Spleen (tissue), 11 donors: ENCODE measurements at regions not wholly inside any gene's neighbourhood (a gene's known extent, or its start where the extent isn't known, plus 50 kb on each side); places are given as distances from the start of the nearest gene placed in this dataset.
"Not testable (repeated sequence)": the region's sequence is repeated elsewhere in the genome, so short reads cannot be mapped to it uniquely, and the experiment has no call there.

Source experiments
- DNase-seq: peaks from one replicate; pipeline ENCODE4 v3.0.0-alpha.2; 2020
- H3K27ac ChIP-seq, 8 donors: fragments of 200-600 bp; sonication (generic) in 7 of 8; 1 replicate in 4 of 8; 2 replicates in 4 of 8; pipeline versions ENCODE4 v1.5.0 to v1.8.0; 2016 to 2021; ENCODE audit warnings: inconsistent platforms in 4 of 8, mild to moderate bottlenecking in 4 of 8, moderate library complexity in 1 of 8
- H3K27me3 ChIP-seq, 7 donors: fragments of 200-600 bp; sonication (generic) in 6 of 7; replicated peaks in 1 of 7; 1 replicate in 4 of 7; 2 replicates in 3 of 7; pipeline versions ENCODE4 v1.5.0 to v1.8.0; 2016 to 2021; ENCODE audit warnings: inconsistent platforms in 3 of 7, mild to moderate bottlenecking in 1 of 7
- H3K36me3 ChIP-seq, 6 donors: fragments of 200-600 bp; sonication (generic) in 5 of 6; 1 replicate in 4 of 6; 2 replicates in 2 of 6; pipeline versions ENCODE4 v1.5.0 to v1.8.0; 2016 to 2021; ENCODE audit warnings: inconsistent platforms in 2 of 6
- H3K4me1 ChIP-seq, 6 donors: fragments of 200-600 bp; sonication (generic) in 5 of 6; 1 replicate in 3 of 6; 2 replicates in 3 of 6; pipeline versions ENCODE4 v1.5.0 to v1.8.0; 2016 to 2021; ENCODE audit warnings: inconsistent platforms in 3 of 6
- H3K4me3 ChIP-seq, 8 donors: fragments of 200-600 bp; sonication (generic) in 7 of 8; 1 replicate in 4 of 8; 2 replicates in 4 of 8; pipeline versions ENCODE4 v1.5.0 to v1.8.0; 2016 to 2021; ENCODE audit warnings: inconsistent platforms in 4 of 8, mild to moderate bottlenecking in 4 of 8, moderate library complexity in 2 of 8
- H3K9me3 ChIP-seq, 8 donors: fragments of 200-600 bp; sonication (generic) in 7 of 8; 1 replicate in 4 of 8; 2 replicates in 4 of 8; pipeline versions ENCODE4 v1.5.0 to v1.8.0; 2016 to 2021; ENCODE audit warnings: inconsistent platforms in 4 of 8
- CTCF ChIP-seq, 11 experiments: fragments of 200-600 bp in 7 of 11; fragments of 450-650 bp in 4 of 11; sonication (generic) in 4 of 11; IDR thresholded peaks in 8 of 11; conservative IDR thresholded peaks in 3 of 11; 1 replicate in 7 of 11; 2 replicates in 4 of 11; pipeline versions ENCODE4 v1.4.0 to v1.8.0; 2016 to 2021; ENCODE audit warnings: antibody characterized with exemption in 11 of 11, inconsistent platforms in 4 of 11, mild to moderate bottlenecking in 1 of 11
- POLR2A ChIP-seq, 3 donors: fragments of 450-650 bp; IDR thresholded peaks; one replicate each; pipeline ENCODE4 v1.5.1; 2017; ENCODE audit warnings: antibody characterized with exemption in 3 of 3, mild to moderate bottlenecking in 1 of 3
- POLR2AphosphoS5 ChIP-seq, 3 donors: sonication (generic); formaldehyde crosslinking; IDR thresholded peaks; one replicate each; pipeline ENCODE4 v1.5.1; 2017; ENCODE audit warnings: antibody characterized with exemption in 3 of 3
- WGBS, 5 donors: extraction: QIAGEN DNeasy Blood & Tissue Kit in 3 of 5; methylation state at CpG; one replicate each; pipeline versions ENCODE4 v1.1.5 to v1.1.7; 2013 to 2018; 5-methylcytosine and 5-hydroxymethylcytosine counted together
- intact Hi-C: fragments of 100-400 bp; cut with DNase I; formaldehyde crosslinking; loops from one replicate; pipeline ENCODE4 v1.15.0; 2023; ENCODE audit warnings: low total_unique reads
- donor health status: healthy with polysubstance abuse.
- donor health status: DM: no; HTN: no; CAD: no; lungs with moderate emphysema.
- donor health status: DM: no; HTN: no; CAD: no.
- donor health status: Bipolar disorder and iron deficiency.
- donor health status: healthy.
- donor health status: DM: no; HTN: no; CAD: no.
- donor health status: DM: yes; HTN: yes; CAD: no.

GRCh38 chr1:194833111-194833510, 1646.7 kb upstream of the B3GALT2 start:
- 50 to 66% (median 52%) methylated on average over 2 of the region's 2 CpGs for WGBS, 5 donors
- intact Hi-C loops: no loop called here
- no peaks in the 10 kb centered on the region for H3K4me1 ChIP-seq
- TF ChIP-seq CTCF (IDR thresholded peaks at IDR 0.05 in 8 of 11, conservative IDR thresholded peaks at IDR 0.05 in 3 of 11) (no peak), POLR2A (IDR thresholded peaks at IDR 0.05) (no peak), POLR2AphosphoS5 (IDR thresholded peaks at IDR 0.05) (no peak)
- peaks cover 0 to 4% (median under 1%) of the 10 kb centered on the region in 8 donors for H3K9me3 ChIP-seq
- H3K27me3 ChIP-seq: no peaks in the 10 kb centered on the region
- H3K4me3 ChIP-seq: no peak overlapping the region
- no peak overlapping the region for H3K27ac ChIP-seq
- DNase-seq: no peak
- no peaks in the 10 kb centered on the region for H3K36me3 ChIP-seq

GRCh38 chr1:194831595-194831994, 1645.2 kb upstream of the B3GALT2 start:
- H3K27me3 ChIP-seq, DNase-seq, H3K4me3 ChIP-seq, H3K27ac ChIP-seq, H3K4me1 ChIP-seq, H3K9me3 ChIP-seq, H3K36me3 ChIP-seq, intact Hi-C loops: not testable (repeated sequence)
- WGBS, 5 donors: 69 to 77% (median 73%) methylated on average over 1 of the region's 1 CpG

GRCh38 chr1:194830387-194830786, 1644.0 kb upstream of the B3GALT2 start:
- H3K27ac ChIP-seq: no peak overlapping the region
- no peak for DNase-seq
- no peaks in the 10 kb centered on the region for H3K9me3 ChIP-seq
- H3K4me1 ChIP-seq: no peaks in the 10 kb centered on the region
- H3K36me3 ChIP-seq: no peaks in the 10 kb centered on the region
- intact Hi-C loops: no loop called here
- no peak for TF ChIP-seq POLR2A (IDR thresholded peaks at IDR 0.05)
- TF ChIP-seq CTCF (IDR thresholded peaks at IDR 0.05 in 8 of 11, conservative IDR thresholded peaks at IDR 0.05 in 3 of 11): no peak
- no peak for TF ChIP-seq POLR2AphosphoS5 (IDR thresholded peaks at IDR 0.05)
- H3K27me3 ChIP-seq: no peaks in the 10 kb centered on the region
- no peak overlapping the region for H3K4me3 ChIP-seq

GRCh38 chr1:194829492-194829891, 1643.1 kb upstream of the B3GALT2 start:
- TF ChIP-seq POLR2AphosphoS5 (IDR thresholded peaks at IDR 0.05): no peak
- no peak for TF ChIP-seq CTCF (IDR thresholded peaks at IDR 0.05 in 8 of 11, conservative IDR thresholded peaks at IDR 0.05 in 3 of 11)
- no peak for TF ChIP-seq POLR2A (IDR thresholded peaks at IDR 0.05)
- Histone ChIP-seq H3K36me3 (no peaks in the 10 kb centered on the region), H3K27me3 (no peaks in the 10 kb centered on the region), H3K4me1 (no peaks in the 10 kb centered on the region), H3K9me3 (no peaks in the 10 kb centered on the region), H3K4me3 (no peak overlapping the region), H3K27ac (no peak overlapping the region)
- intact Hi-C loops: no loop called here
- no peak for DNase-seq

- Histone ChIP-seq H3K27me3 (no peaks in the 10 kb centered on the region), H3K9me3 (no peaks in the 10 kb centered on the region), H3K27ac (no peak overlapping the region), H3K4me3 (no peak overlapping the region), H3K36me3 (no peaks in the 10 kb centered on the region), H3K4me1 (no peaks in the 10 kb centered on the region)
- no peak for DNase-seq
- intact Hi-C loops: no loop called here
- whole genome bisulfite sequencing, 5 donors: 51 to 87% (median 63%) methylated on average over 1 of the region's 1 CpG
- TF ChIP-seq CTCF (IDR thresholded peaks at IDR 0.05 in 8 of 11, conservative IDR thresholded peaks at IDR 0.05 in 3 of 11): no peak
- no peak for TF ChIP-seq POLR2AphosphoS5 (IDR thresholded peaks at IDR 0.05)
- no peak for TF ChIP-seq POLR2A (IDR thresholded peaks at IDR 0.05)
Measured at GRCh38 chr1:194825382-194825781, 1639.0 kb upstream of the B3GALT2 start.
